Pancreas (tissue), 10 donors: ENCODE measurements at regions not wholly inside any gene's neighbourhood (a gene's known extent, or its start where the extent isn't known, plus 50 kb on each side); places are given as distances from the start of the nearest gene placed in this dataset.
A peak's percentile ranks its signal among the peaks of the same experiment; 100 is the strongest.

ENCODE experiments used
- ATAC-seq, 4 donors: fragments of 200-7000 bp; cut with Tn5 transposase; one replicate each; pipeline versions ENCODE4 v1.8.0 to v1.9.1; 2020; ENCODE audit warnings: mild to moderate bottlenecking in 4 of 4, moderate library complexity in 4 of 4
- DNase-seq, 6 donors: peaks; one replicate each; pipeline ENCODE4 v3.0.0-alpha.2; 2020
- FAIRE-seq: peaks from 2 replicates; lab custom pipeline; 2012; peaks lifted over from hg19 to GRCh38; lab: Jason Lieb, UNC
- H3K27ac ChIP-seq, 4 donors: fragments of 200-600 bp; sonication (generic); 1 replicate in 3 of 4; 2 replicates in 1 of 4; pipeline versions ENCODE4 v1.5.0 to v1.8.0; 2020
- H3K27me3 ChIP-seq, 4 donors: fragments of 200-600 bp; one replicate each; pipeline ENCODE4 v1.8.0; 2021
- H3K36me3 ChIP-seq, 3 donors: fragments of 200-600 bp; sonication (generic) in 1 of 3; one replicate each; pipeline versions ENCODE4 v1.5.0 to v1.8.0; 2020 to 2021
- H3K4me1 ChIP-seq, 3 donors: fragments of 200-600 bp; one replicate each; pipeline ENCODE4 v1.8.0; 2021
- H3K4me3 ChIP-seq, 4 donors: fragments of 200-600 bp; sonication (generic) in 2 of 4; one replicate each; pipeline versions ENCODE4 v1.5.0 to v1.8.0; 2020 to 2021
- H3K9me3 ChIP-seq, 4 donors: fragments of 200-600 bp; one replicate each; pipeline ENCODE4 v1.8.0; 2021
- WGBS, 2 donors: extraction: QIAGEN DNeasy Blood & Tissue Kit; methylation state at CpG; one replicate each; pipeline ENCODE4 v1.1.7; 2013; 5-methylcytosine and 5-hydroxymethylcytosine counted together
- intact Hi-C, 3 donors: fragments of 100-400 bp; cut with DNase I; formaldehyde crosslinking; loops; one replicate each; pipeline versions ENCODE4 v1.11.1 to v1.14.2; 2022
- TF ChIP-seq, protein P1 (sequence below), 4 donors: fragments of 200-600 bp; sonication (generic) in 3 of 4; IDR thresholded peaks; one replicate each; pipeline versions ENCODE4 v1.5.0 to v1.8.0; 2021; ENCODE audit warnings: antibody characterized with exemption in 4 of 4
- donor health status: healthy with polysubstance abuse.
- donor health status: DM: no; HTN: no; CAD: no; lungs with moderate emphysema.
- donor health status: DM: no; HTN: no; CAD: no.
- donor health status: control.
- donor health status: control.
- donor health status: Bipolar disorder and iron deficiency.
- donor health status: DM: yes; HTN: yes; CAD: no.
- donor health status: DM: no; HTN: no; CAD: no.
- donor health status: DM: no; HTN: no; CAD: no.
- donor health status: DM: yes; HTN: yes; CAD: no.

DNA sequence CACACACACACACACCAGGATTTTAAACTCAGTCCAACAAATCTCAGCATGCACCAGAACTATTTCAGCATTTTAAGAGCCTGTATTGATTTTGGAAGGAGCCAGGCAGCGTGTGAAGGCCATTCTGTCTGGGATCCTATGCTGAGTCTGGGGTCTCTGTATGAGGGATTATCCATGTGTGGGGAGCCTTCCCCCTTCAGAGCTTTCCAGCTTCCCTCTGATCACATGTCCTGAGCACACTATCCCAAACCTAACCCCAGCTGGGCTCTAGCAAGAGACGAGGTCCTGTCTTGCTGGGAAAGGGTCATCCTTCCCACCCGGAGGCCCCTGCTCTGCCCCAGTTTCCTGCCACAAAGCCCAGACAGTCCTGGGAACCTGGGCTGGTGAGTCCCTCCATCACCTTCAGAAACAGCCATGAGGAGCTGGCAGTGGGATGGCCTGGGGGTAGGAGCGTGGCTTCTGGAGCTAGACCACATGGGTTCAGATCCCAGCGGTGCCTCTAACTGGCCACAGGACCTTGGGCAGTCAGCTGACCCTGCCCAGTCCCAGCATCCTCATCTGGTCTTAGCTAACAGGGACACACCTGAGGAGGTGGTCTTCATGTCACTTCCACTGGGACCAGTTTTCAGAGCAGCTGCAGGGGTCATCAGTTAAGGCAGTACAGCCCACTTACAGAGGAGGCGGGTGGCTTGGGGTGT lies 79.6 kb upstream of the RET start:
- 78 to 86% methylated on average over 6 of the region's 6 CpGs for WGBS, 2 donors
- Histone ChIP-seq H3K9me3 (no peaks in the 10 kb centered on the region), H3K27me3 (no peaks in the 10 kb centered on the region), H3K4me3 (no peak overlapping the region), H3K36me3 (no peaks in the 10 kb centered on the region), H3K27ac (no peak overlapping the region), H3K4me1 (no peaks in the 10 kb centered on the region)
- intact Hi-C loops, result no loop called here
- ATAC-seq (no peak), FAIRE-seq (no peak), DNase-seq (no peak)
- TF ChIP-seq, protein P1, sequence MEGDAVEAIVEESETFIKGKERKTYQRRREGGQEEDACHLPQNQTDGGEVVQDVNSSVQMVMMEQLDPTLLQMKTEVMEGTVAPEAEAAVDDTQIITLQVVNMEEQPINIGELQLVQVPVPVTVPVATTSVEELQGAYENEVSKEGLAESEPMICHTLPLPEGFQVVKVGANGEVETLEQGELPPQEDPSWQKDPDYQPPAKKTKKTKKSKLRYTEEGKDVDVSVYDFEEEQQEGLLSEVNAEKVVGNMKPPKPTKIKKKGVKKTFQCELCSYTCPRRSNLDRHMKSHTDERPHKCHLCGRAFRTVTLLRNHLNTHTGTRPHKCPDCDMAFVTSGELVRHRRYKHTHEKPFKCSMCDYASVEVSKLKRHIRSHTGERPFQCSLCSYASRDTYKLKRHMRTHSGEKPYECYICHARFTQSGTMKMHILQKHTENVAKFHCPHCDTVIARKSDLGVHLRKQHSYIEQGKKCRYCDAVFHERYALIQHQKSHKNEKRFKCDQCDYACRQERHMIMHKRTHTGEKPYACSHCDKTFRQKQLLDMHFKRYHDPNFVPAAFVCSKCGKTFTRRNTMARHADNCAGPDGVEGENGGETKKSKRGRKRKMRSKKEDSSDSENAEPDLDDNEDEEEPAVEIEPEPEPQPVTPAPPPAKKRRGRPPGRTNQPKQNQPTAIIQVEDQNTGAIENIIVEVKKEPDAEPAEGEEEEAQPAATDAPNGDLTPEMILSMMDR (IDR thresholded peaks at IDR 0.05), result no peak

DNA sequence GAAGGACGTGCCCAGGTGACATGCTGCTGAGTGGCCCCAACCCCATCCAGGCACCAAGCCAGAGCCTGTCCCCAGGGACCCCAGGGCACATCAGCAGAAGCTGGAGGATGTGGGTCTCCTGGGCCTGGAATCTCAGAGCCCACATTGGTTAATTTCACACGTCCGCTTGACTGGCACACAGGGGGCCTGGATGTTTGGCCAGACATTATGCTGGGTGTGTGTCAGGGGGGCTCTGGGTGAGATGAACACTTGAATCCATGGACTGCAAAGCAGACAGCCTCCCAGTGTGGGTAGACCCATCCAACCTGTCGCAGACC lies 79.1 kb upstream of the RET start:
- peak in 1 of 6 donors; percentile 5 for DNase-seq
- no peak for FAIRE-seq

DNA sequence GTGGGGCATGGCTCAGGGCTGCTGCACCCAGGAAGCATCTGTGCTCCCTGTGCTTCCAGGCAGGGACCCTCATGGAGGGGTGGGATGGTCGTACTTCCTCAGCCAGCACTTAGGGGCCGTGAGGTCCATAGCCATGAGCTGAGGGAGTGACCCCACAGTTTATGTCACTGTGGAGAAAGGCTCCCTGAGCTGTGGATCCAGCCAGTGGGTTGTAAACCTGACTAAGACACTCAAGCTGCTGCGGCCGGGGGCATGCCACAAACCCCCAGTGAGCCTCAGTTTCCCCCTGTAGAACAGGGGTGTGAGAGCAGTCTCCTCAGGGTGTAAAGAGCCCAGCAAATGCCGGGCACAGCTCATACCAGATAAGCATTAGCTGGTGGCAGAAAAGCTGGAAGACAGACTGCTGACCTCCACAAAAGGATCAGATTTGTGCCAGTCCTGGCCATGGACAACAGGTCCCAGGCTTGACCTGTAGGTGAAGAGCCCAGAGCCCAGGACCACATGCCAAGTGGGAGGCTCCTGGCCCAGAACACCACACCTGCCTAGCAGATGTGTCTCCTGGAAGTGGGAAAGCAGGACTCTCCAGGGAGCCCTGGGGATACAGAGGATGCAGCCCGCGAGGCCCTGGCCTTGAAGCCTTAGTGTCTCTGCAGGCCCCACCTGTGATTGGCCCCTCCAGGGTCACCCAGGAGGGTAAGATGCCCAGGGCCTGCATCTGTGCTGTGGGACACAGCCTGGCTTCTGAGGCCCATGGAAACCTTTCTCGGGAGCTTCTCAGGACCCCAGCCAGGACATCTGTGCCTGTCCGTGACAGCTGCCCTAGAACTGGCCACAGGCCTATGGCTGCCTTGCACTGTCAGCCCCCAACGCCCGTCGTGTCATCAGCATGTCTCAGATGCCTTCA lies 78.1 kb upstream of the RET start:
- TF ChIP-seq, protein P1 (IDR thresholded peaks at IDR 0.05), result no peak
- no peaks in the 10 kb centered on the region for H3K36me3 ChIP-seq
- H3K27me3 ChIP-seq, result no peaks in the 10 kb centered on the region
- ATAC-seq (no peak), DNase-seq (peak in 2 of 6 donors; percentile 5 to 53), FAIRE-seq (no peak)
- intact Hi-C loops, result no loop called here
- H3K4me1 ChIP-seq, result no peaks in the 10 kb centered on the region
- H3K4me3 ChIP-seq, result no peak overlapping the region
- H3K27ac ChIP-seq, result no peak overlapping the region
- H3K9me3 ChIP-seq, result no peaks in the 10 kb centered on the region
- 70 to 78% methylated on average over 11 to 12 of the region's 12 CpGs for WGBS, 2 donors

More for the DNA sequence above, 79.1 kb upstream of the RET start:
- ATAC-seq, result no peak
- WGBS, 2 donors, result 71 to 81% methylated on average over 4 of the region's 4 CpGs
- H3K4me3 ChIP-seq, result no peak overlapping the region
- TF ChIP-seq, protein P1 (IDR thresholded peaks at IDR 0.05), result no peak
- no peaks in the 10 kb centered on the region for H3K4me1 ChIP-seq
- no peaks in the 10 kb centered on the region for H3K9me3 ChIP-seq
- no peaks in the 10 kb centered on the region for H3K27me3 ChIP-seq
- intact Hi-C loops, result no loop called here
- H3K27ac ChIP-seq, result no peak overlapping the region
- H3K36me3 ChIP-seq, result no peaks in the 10 kb centered on the region

DNA sequence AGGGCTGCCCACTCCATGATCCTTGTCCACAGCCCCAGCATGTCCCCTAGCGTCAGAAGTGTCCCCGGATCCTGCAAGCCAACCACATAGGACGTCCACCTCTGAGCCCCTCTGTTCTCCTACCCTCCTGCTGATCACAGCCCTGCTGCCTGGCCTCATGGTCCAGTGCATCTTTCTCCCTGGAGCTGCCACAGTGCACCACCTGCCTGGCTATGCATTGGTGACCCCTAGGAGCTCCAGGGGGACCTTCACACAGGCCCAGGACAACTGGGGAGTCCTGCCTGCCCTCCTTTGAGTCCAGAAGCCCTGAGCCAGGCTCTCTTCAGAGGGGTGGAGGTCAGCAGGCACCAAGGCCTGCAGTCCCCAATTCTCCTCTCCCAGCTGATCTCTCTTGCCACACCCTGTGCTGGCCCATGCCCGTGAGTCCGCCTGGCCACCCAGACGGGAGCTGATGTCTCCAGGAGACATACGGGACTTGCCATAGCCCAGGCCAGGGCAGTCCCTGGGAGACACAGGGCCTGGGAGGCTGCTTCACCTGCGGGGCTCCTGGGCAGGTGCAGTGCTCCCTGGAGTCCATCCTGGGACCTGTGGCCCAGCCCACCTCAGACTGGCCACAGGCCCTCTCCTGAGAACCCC lies 77.4 kb upstream of the RET start:
- Histone ChIP-seq H3K36me3 (no peaks in the 10 kb centered on the region), H3K27ac (no peak overlapping the region), H3K27me3 (no peaks in the 10 kb centered on the region), H3K9me3 (no peaks in the 10 kb centered on the region), H3K4me1 (no peaks in the 10 kb centered on the region), H3K4me3 (no peak overlapping the region)
- FAIRE-seq (no peak), ATAC-seq (no peak), DNase-seq (peak in 1 of 6 donors; percentile 5)
- TF ChIP-seq, protein P1 (IDR thresholded peaks at IDR 0.05), result no peak
- intact Hi-C loops, result no loop called here
- WGBS, 2 donors, result 76 to 82% methylated on average over 8 of the region's 8 CpGs
